ENCODE measurements at regions not wholly inside any gene's neighbourhood (a gene's known extent, or its start where the extent isn't known, plus 50 kb on each side); places are given as distances from the start of the nearest gene placed in this dataset.

GRCh38 chr13:90910018-90910639, 437.4 kb upstream of the MIR17HG start:
- Histone ChIP-seq H3K4me3 (no peak overlapping the region), H2AFZ (no peak overlapping the region), H3K9me2 (ENCODE audit: insufficient read depth) (no peaks in the 10 kb centered on the region), H3F3A (replicated peaks; ENCODE audit: low read depth) (no peaks in the 10 kb centered on the region), H3K4me1 (ENCODE audit: insufficient read depth) (no peaks in the 10 kb centered on the region), H3K27me3 (ENCODE audit: insufficient read depth) (no peaks in the 10 kb centered on the region), H3K4me2 (no peak overlapping the region), H3K79me2 (replicated peaks; ENCODE audit: insufficient read depth) (no peaks in the 10 kb centered on the region), H4K20me1 (replicated peaks; ENCODE audit: insufficient read depth) (no peaks in the 10 kb centered on the region), H3K36me3 (ENCODE audit: insufficient read depth) (no peaks in the 10 kb centered on the region), H3K27ac (ENCODE audit: low read depth) (no peak overlapping the region)
- TF ChIP-seq POLR2AphosphoS5 (IDR thresholded peaks at IDR 0.05; ENCODE audit: low read depth) (no peak), EZH2 (IDR thresholded peaks at IDR 0.05; ENCODE audit: low read depth, unreplicated experiment) (no peak), ZNF462 (CRISPR knock-in tag; IDR thresholded peaks at IDR 0.05) (no peak), ZNF114 (CRISPR knock-in tag; IDR thresholded peaks at IDR 0.05) (no peak), STAT1 (IDR thresholded peaks at IDR 0.05; ENCODE audit: unreplicated experiment) (no peak), NANOG (IDR thresholded peaks at IDR 0.05; ENCODE audit: borderline replicate concordance) (no peak), CTCF (conservative IDR thresholded peaks at IDR 0.05; ENCODE audit: low read depth in 2 of 2) (no peak), JUNB (IDR thresholded peaks at IDR 0.05; ENCODE audit: unreplicated experiment) (no peak), CREB1 (CRISPR knock-in tag; IDR thresholded peaks at IDR 0.05; ENCODE audit: low read depth) (no peak), ZNF331 (CRISPR knock-in tag; IDR thresholded peaks at IDR 0.05; ENCODE audit: low read depth) (no peak), EZH2phosphoT487 (IDR thresholded peaks at IDR 0.05; ENCODE audit: unreplicated experiment) (no peak), REST (IDR thresholded peaks at IDR 0.05; ENCODE audit: unreplicated experiment) (no peak), ETS1 (IDR thresholded peaks at IDR 0.05) (no peak)
- Mint-ChIP-seq H3K4me3 (no peak overlapping the region), H3K9me3 (0 out of 3 replicates have a peak, but pooled peaks cover 3% of the 10 kb centered on the region), H3K27me3 (ENCODE audit: insufficient read depth, low read depth, poor library complexity) (no peaks in the 10 kb centered on the region), H3K4me1 (no peaks in the 10 kb centered on the region), H3K36me3 (ENCODE audit: low read depth) (no peaks in the 10 kb centered on the region), H3K27ac (no peak overlapping the region)
- DNase-seq (ENCODE audit: low spot score) (no peak), ATAC-seq (no peak)

All from GM23338 (cell line).